Coronary artery (tissue), 2 donors: ENCODE measurements at regions not wholly inside any gene's neighbourhood (a gene's known extent, or its start where the extent isn't known, plus 50 kb on each side); places are given as distances from the start of the nearest gene placed in this dataset.

Experiments used
- DNase-seq: peaks from one replicate; pipeline ENCODE4 v3.0.0-alpha.2; 2017; ENCODE audit warnings: low spot score
- H3K27ac ChIP-seq, 2 donors: fragments of 200-600 bp; sonication (generic); one replicate each; pipeline ENCODE4 v1.5.1; 2016 to 2019
- H3K4me3 ChIP-seq: fragments of 200-600 bp; sonication (generic); 2 replicates; pipeline ENCODE4 v1.5.1; 2016; ENCODE audit warnings: mild to moderate bottlenecking, moderate library complexity
- CTCF ChIP-seq: fragments of 200-600 bp; sonication (generic); IDR thresholded peaks from one replicate; pipeline ENCODE4 v1.5.1; 2019; ENCODE audit warnings: antibody characterized with exemption

DNA sequence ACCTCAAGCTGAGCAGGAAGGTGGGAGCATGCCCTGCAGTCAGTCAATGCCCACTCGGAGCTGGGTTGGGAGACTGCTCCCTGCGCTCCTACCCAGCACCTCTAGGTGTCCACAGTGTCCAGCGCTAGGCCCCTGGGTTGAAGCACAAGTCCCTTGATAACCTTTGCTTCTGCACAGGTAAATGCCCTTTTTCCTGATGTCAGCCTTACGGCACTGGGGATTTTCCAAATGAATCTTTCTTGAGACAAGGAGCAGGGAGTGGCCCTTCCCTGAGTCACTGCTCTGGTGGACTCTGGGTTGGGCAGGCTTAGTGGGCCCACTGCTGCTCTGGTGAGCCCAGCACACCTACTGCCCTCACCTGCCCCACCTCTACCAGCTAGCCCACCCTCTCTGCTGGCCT lies 61.9 kb upstream of the OPN4 start:
- Histone ChIP-seq H3K27ac (no peak overlapping the region), H3K4me3 (no peak overlapping the region)
- TF ChIP-seq CTCF = no peak
- no peak for DNase-seq

- Histone ChIP-seq H3K27ac (no peak overlapping the region), H3K4me3 (no peak overlapping the region)
- TF ChIP-seq CTCF = no peak
- DNase-seq = no peak
These were observed 59.8 kb upstream of the OPN4 start for GRCh38 chr10:86594535-86594934.

- no peak for DNase-seq
- TF ChIP-seq CTCF = no peak
- Histone ChIP-seq H3K4me3 (no peak overlapping the region), H3K27ac (no peak overlapping the region)
These were observed 58.9 kb upstream of the OPN4 start for GRCh38 chr10:86595496-86595895.

GRCh38 chr10:86596266-86596665 lies 58.1 kb upstream of the OPN4 start:
- peak; percentile 57 for DNase-seq
- no peak overlapping the region for H3K27ac ChIP-seq
- TF ChIP-seq CTCF = no peak
- H3K4me3 ChIP-seq = no peak overlapping the region

GRCh38 chr10:86597306-86597705 lies 57.0 kb upstream of the OPN4 start:
- peak; percentile 57 for DNase-seq
- no peak for TF ChIP-seq CTCF
- H3K27ac ChIP-seq = no peak overlapping the region
- no peak overlapping the region for H3K4me3 ChIP-seq

DNA sequence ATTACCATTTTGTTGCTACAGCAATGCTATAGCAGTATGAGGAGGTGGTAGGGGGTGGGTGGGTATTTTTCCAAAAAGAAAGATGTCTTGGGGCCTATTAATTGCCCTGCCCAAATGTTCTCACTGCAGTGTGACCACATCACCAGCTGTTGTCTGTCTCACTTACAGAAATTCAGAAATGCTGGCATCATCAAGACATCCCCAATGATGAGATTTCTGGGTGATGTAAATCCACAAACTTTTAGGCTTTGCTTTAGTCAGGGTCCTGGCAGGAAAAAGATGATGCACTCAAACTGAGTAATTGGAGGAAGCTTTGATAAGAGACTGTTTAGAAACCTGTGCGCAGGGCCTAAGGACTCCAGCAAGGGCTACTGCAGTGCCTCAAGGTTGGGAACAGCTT lies 56.2 kb upstream of the OPN4 start:
- TF ChIP-seq CTCF = no peak
- DNase-seq = no peak
- Histone ChIP-seq H3K27ac (no peak overlapping the region), H3K4me3 (no peak overlapping the region)

GRCh38 chr10:86599041-86599440 lies 55.3 kb upstream of the OPN4 start:
- peak; percentile 8 for DNase-seq
- TF ChIP-seq CTCF = no peak
- H3K27ac ChIP-seq = no peak overlapping the region
- H3K4me3 ChIP-seq = no peak overlapping the region
